Urinary bladder (tissue), 3 donors: ENCODE measurements at regions not wholly inside any gene's neighbourhood (a gene's known extent, or its start where the extent isn't known, plus 50 kb on each side); places are given as distances from the start of the nearest gene placed in this dataset.

Experiments
- DNase-seq: peaks from one replicate; pipeline ENCODE4 v3.0.0-alpha.2; 2015; ENCODE audit errors: extremely low spot score
- H3K27ac ChIP-seq: one replicate; pipeline ENCODE4 v1.5.1; 2013; ENCODE audit warnings: low read depth, mild to moderate bottlenecking, moderate library complexity
- H3K36me3 ChIP-seq: one replicate; pipeline ENCODE4 v1.6.1; 2013; ENCODE audit warnings: mild to moderate bottlenecking, moderate library complexity; ENCODE audit not compliant: insufficient read depth
- H3K4me1 ChIP-seq: one replicate; pipeline ENCODE4 v1.6.1; 2013; ENCODE audit warnings: mild to moderate bottlenecking, moderate library complexity; ENCODE audit not compliant: insufficient read depth
- H3K4me3 ChIP-seq: one replicate; pipeline ENCODE4 v1.5.1; 2013; ENCODE audit warnings: low read depth, low read length
- WGBS: extraction: QIAGEN DNeasy Blood & Tissue Kit; methylation state at CpG from one replicate; pipeline ENCODE4 v1.1.7; 2013; 5-methylcytosine and 5-hydroxymethylcytosine counted together
- donor health status: healthy with polysubstance abuse.
- donor health status: healthy.

DNA sequence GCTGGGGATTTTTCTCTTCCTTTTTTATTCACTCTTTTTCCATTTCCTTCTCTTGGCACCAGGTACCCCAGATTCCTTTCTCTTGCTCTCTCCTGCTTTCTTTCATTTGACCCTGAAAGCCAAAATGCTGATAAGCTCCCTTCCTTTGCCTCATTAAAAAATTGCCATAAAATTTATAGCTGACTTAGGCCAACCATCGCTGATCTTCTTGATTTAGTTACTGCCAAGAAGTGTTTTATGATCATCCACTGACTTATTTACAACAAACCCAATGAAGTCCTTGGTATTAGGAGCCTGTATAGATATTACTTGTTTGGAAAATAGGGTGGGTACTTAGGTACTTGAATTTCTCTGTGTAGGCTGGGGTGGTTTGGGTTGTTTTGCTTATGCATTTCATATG, 173.2 kb upstream of the PHYHIPL start:
- no peaks in the 10 kb centered on the region for H3K36me3 ChIP-seq
- DNase-seq = no peak
- WGBS = 18% methylated on average over 1 of the region's 1 CpG
- H3K4me1 ChIP-seq = no peaks in the 10 kb centered on the region
- H3K4me3 ChIP-seq = no peak overlapping the region
- H3K27ac ChIP-seq = no peak overlapping the region

DNA sequence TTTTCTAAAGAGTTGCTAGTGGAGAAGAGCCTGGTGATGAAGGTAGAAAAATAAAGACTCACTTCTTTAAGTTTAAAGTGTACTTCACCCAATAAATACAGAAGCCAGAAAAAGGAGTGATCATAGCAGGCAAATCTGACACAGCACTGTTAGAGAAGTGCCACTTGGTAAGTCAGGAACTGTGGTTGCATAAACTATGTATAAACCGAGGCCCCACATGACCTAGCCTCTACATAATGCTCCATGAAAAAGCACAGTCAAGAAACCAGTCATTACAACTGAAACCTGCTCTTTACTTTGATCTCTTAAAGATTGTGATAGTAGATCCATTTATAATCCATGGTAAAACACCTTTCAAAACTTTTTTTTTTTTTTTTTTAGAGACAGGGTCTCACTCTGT, 172.1 kb upstream of the PHYHIPL start:
- no peak for DNase-seq
- Histone ChIP-seq H3K27ac (no peak overlapping the region), H3K4me1 (no peaks in the 10 kb centered on the region), H3K36me3 (no peaks in the 10 kb centered on the region), H3K4me3 (no peak overlapping the region)
- WGBS = 82% methylated on average over 1 of the region's 1 CpG

- H3K36me3 ChIP-seq = no peaks in the 10 kb centered on the region
- no peaks in the 10 kb centered on the region for H3K4me1 ChIP-seq
- H3K4me3 ChIP-seq = no peak overlapping the region
- no peak overlapping the region for H3K27ac ChIP-seq
- WGBS = 58% methylated on average over 4 of the region's 4 CpGs
- no peak for DNase-seq
Measured at GRCh38 chr10:59006511-59007306, 169.7 kb upstream of the PHYHIPL start.

- Histone ChIP-seq H3K4me3 (no peak overlapping the region), H3K27ac (no peak overlapping the region), H3K4me1 (no peaks in the 10 kb centered on the region), H3K36me3 (no peaks in the 10 kb centered on the region)
- no peak for DNase-seq
- WGBS = 90% methylated on average over 3 of the region's 3 CpGs
Measured at GRCh38 chr10:59007307-59008025, 169.0 kb upstream of the PHYHIPL start.

DNA sequence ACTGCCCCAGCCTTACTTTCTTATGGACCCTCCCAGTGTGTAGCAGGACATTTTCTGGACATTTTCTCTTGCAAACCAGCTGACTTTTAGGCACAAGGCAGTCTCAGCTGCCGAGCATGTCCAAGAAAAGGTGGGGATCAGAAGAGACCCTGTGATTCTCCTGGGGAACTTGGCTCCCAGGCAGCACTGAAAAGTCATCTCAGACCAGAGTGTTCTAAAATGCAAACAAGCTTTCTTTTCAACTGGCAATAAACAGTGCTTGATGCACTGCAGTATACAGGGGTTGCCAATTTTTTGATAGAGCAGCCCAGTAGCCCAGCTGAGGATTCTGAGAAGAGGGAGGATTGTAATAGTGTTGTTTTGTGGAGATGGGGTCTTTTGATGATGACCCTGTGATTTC, 168.0 kb upstream of the PHYHIPL start:
- 39% methylated on average over 1 of the region's 1 CpG for WGBS
- H3K4me1 ChIP-seq = no peaks in the 10 kb centered on the region

GRCh38 chr10:59011972-59012632, 164.3 kb upstream of the PHYHIPL start:
- Histone ChIP-seq H3K36me3 (no peaks in the 10 kb centered on the region), H3K4me3 (no peak overlapping the region), H3K27ac (no peak overlapping the region), H3K4me1 (no peaks in the 10 kb centered on the region)
- DNase-seq = no peak
- WGBS = 81% methylated on average over 7 of the region's 7 CpGs

More for the DNA sequence above, 168.0 kb upstream of the PHYHIPL start:
- DNase-seq = no peak
- Histone ChIP-seq H3K27ac (no peak overlapping the region), H3K36me3 (no peaks in the 10 kb centered on the region), H3K4me3 (no peak overlapping the region)

- no peak for DNase-seq
- H3K36me3 ChIP-seq = no peaks in the 10 kb centered on the region
- WGBS = 62% methylated on average over 3 of the region's 3 CpGs
- H3K4me1 ChIP-seq = no peaks in the 10 kb centered on the region
- no peak overlapping the region for H3K27ac ChIP-seq
- H3K4me3 ChIP-seq = no peak overlapping the region
Measured at GRCh38 chr10:59012839-59013238, 163.6 kb upstream of the PHYHIPL start.

GRCh38 chr10:59016043-59016442, 160.4 kb upstream of the PHYHIPL start:
- WGBS = 75% methylated on average over 4 of the region's 4 CpGs
- H3K36me3 ChIP-seq = no peaks in the 10 kb centered on the region
- no peak for DNase-seq
- no peaks in the 10 kb centered on the region for H3K4me1 ChIP-seq
- no peak overlapping the region for H3K27ac ChIP-seq
- H3K4me3 ChIP-seq = no peak overlapping the region

GRCh38 chr10:59018977-59019376, 157.5 kb upstream of the PHYHIPL start:
- Histone ChIP-seq H3K36me3 (no peaks in the 10 kb centered on the region), H3K27ac (no peak overlapping the region), H3K4me3 (no peak overlapping the region), H3K4me1 (no peaks in the 10 kb centered on the region)
- WGBS = 72% methylated on average over 5 of the region's 5 CpGs
- DNase-seq = no peak

- Histone ChIP-seq H3K4me3 (no peak overlapping the region), H3K27ac (no peak overlapping the region), H3K4me1 (no peaks in the 10 kb centered on the region), H3K36me3 (no peaks in the 10 kb centered on the region)
- WGBS = 22% methylated on average over 3 of the region's 3 CpGs
- DNase-seq = no peak
Measured at GRCh38 chr10:59019603-59020002, 156.8 kb upstream of the PHYHIPL start.

DNA sequence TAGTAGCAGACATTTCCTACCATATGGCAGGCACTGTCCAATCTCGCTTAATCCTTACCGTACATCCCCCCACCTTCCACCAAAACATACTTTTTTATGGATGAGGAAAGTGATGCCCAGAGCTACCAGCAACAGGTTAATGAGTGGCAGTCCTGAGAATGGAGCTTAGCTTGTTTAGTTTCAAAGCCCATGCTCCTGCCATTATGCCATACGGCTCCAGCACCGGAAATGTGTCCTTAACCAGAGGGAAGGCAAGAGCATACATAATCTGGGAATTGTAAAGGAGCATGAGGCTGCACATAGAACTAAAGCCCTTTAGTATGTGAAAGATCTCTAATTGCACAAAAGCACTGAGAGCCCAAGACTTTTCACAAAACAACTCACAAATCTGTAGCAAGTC, 155.9 kb upstream of the PHYHIPL start:
- no peak overlapping the region for H3K4me3 ChIP-seq
- no peaks in the 10 kb centered on the region for H3K36me3 ChIP-seq
- 87% methylated on average over 4 of the region's 4 CpGs for WGBS
- no peak for DNase-seq
- H3K4me1 ChIP-seq = no peaks in the 10 kb centered on the region
- no peak overlapping the region for H3K27ac ChIP-seq

GRCh38 chr10:59025981-59026765, 150.3 kb upstream of the PHYHIPL start:
- Histone ChIP-seq H3K4me1 (no peaks in the 10 kb centered on the region), H3K27ac (no peak overlapping the region), H3K36me3 (no peaks in the 10 kb centered on the region), H3K4me3 (no peak overlapping the region)
- 74% methylated on average over 23 of the region's 23 CpGs for WGBS
- DNase-seq = no peak

DNA sequence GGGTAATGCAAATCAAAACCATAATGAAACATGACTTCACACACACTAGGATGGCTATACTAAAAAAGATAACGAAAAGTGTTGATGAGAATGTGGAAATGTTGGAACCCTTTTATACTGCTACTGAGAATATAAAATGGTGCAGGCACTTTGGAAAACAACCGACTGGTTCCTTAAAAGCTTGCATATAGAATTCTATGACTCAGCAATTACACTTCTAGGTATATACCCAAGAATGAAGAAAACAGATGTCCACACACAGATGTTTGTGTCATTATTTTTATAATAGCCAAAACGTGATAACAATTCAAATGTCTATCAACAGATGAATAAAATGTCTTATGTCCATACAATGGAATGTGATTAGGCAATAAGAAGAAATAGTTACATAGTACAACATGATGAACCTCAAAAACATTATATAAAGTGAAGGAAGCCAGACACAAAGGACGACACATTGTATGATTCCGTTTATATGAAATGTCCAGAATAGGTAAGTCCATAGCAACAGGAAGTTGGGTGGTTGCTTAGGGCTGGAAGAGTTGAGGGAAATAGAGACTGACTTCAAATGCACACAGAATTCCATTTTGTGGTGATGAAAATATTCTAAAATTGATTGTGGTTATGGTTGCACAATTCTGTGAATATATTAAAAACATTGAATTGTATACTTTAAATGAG, 148.3 kb upstream of the PHYHIPL start:
- no peak for DNase-seq
- WGBS = 74% methylated on average over 5 of the region's 5 CpGs
- Histone ChIP-seq H3K36me3 (no peaks in the 10 kb centered on the region), H3K4me1 (no peaks in the 10 kb centered on the region), H3K27ac (no peak overlapping the region), H3K4me3 (no peak overlapping the region)
